ENCODE measurements at regions not wholly inside any gene's neighbourhood (a gene's known extent, or its start where the extent isn't known, plus 50 kb on each side); places are given as distances from the start of the nearest gene placed in this dataset.

DNA sequence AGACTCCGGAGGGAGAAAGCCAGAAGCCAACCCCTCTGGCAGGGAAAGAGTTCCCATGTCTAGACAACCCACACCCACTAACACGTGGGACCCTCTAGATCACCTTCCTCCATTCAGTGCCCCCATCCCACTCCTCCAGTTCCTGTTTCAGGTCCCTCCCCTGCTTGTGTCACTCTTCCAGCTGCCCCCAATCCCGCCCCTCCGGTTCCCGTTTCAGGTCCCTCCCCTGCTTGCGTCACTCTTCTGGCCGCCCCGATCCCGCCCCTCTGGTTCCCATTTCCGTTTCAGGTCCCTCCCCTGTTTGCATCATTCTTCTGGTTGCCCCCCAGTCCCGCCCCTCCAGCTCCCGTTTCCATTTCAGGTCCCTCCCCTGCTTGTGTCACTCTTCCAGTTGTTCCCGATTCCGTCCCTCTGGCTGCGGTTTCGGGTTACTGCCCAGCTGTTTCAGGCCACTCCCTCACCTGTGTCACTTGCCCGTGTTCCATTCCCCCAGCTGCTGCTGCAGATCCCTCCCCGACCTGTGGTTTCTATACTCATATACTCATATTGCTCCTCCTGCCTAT is 64.8 kb upstream of the RANBP6 start:
- TF ChIP-seq, protein P1, sequence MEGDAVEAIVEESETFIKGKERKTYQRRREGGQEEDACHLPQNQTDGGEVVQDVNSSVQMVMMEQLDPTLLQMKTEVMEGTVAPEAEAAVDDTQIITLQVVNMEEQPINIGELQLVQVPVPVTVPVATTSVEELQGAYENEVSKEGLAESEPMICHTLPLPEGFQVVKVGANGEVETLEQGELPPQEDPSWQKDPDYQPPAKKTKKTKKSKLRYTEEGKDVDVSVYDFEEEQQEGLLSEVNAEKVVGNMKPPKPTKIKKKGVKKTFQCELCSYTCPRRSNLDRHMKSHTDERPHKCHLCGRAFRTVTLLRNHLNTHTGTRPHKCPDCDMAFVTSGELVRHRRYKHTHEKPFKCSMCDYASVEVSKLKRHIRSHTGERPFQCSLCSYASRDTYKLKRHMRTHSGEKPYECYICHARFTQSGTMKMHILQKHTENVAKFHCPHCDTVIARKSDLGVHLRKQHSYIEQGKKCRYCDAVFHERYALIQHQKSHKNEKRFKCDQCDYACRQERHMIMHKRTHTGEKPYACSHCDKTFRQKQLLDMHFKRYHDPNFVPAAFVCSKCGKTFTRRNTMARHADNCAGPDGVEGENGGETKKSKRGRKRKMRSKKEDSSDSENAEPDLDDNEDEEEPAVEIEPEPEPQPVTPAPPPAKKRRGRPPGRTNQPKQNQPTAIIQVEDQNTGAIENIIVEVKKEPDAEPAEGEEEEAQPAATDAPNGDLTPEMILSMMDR (IDR thresholded peaks at IDR 0.05): no peak
- no peak for TF ChIP-seq EZH2 (IDR thresholded peaks at IDR 0.05; ENCODE audit: borderline replicate concordance, insufficient read depth, low read depth, low read length, poor library complexity, severe bottlenecking)

Data from B cell (primary cell).